Spleen (tissue), 7 donors: ENCODE measurements at regions not wholly inside any gene's neighbourhood (a gene's known extent, or its start where the extent isn't known, plus 50 kb on each side); places are given as distances from the start of the nearest gene placed in this dataset.
A peak's percentile ranks its signal among the peaks of the same experiment; 100 is the strongest.

Experiments
- POLR2A ChIP-seq, 3 donors: fragments of 450-650 bp; IDR thresholded peaks; one replicate each; pipeline ENCODE4 v1.5.1; 2017; ENCODE audit warnings: antibody characterized with exemption in 3 of 3, mild to moderate bottlenecking in 1 of 3
- POLR2AphosphoS5 ChIP-seq, 3 donors: sonication (generic); formaldehyde crosslinking; IDR thresholded peaks; one replicate each; pipeline ENCODE4 v1.5.1; 2017; ENCODE audit warnings: antibody characterized with exemption in 3 of 3
- TF ChIP-seq, protein P1 (sequence below), 11 experiments: fragments of 200-600 bp in 7 of 11; fragments of 450-650 bp in 4 of 11; sonication (generic) in 4 of 11; IDR thresholded peaks in 8 of 11; conservative IDR thresholded peaks in 3 of 11; 1 replicate in 7 of 11; 2 replicates in 4 of 11; pipeline versions ENCODE4 v1.4.0 to v1.8.0; 2016 to 2021; ENCODE audit warnings: antibody characterized with exemption in 11 of 11, inconsistent platforms in 4 of 11, mild to moderate bottlenecking in 1 of 11
- donor health status: DM: no; HTN: no; CAD: no; lungs with moderate emphysema.
- donor health status: DM: no; HTN: no; CAD: no.
- donor health status: DM: no; HTN: no; CAD: no.

DNA sequence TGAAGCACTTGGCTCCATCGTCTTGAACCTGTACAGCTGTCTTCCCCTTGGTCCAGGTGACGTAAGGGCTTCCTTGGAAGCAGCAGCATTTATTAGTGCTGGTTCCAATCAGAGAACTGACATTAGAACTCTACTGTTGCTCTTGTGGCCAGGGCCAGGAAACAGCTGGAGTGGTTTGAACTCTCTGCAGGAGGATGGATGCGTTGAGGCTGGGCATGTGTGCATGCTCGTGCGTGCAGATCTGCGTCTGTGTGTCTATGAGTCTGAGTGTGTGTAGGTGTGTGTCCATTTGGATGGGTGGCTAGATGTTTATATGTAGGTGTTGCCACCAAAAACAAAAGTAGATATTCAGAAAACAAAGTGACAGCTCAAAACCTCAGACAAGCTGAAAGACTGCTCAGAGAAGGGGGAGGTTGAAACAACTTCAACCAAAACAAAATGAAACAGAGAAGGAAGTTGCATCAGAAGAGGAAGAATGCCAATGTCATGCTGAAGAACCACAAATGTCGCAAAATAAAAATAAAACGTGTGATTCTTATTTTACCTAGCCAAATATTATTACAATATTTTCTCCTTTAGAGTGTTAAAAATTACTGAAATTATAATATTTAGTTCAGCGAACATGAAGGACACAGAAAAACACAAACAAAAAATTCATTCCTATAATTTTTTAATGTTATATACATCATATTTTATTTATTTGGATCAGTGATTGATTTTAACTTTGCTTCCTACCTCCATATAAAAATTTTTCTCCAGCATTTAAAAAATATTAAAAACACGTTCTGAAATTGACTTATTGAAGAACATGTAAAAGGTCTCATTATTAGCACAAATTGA is 96.1 kb upstream of the MKLN1 start:
- TF ChIP-seq, protein P1, sequence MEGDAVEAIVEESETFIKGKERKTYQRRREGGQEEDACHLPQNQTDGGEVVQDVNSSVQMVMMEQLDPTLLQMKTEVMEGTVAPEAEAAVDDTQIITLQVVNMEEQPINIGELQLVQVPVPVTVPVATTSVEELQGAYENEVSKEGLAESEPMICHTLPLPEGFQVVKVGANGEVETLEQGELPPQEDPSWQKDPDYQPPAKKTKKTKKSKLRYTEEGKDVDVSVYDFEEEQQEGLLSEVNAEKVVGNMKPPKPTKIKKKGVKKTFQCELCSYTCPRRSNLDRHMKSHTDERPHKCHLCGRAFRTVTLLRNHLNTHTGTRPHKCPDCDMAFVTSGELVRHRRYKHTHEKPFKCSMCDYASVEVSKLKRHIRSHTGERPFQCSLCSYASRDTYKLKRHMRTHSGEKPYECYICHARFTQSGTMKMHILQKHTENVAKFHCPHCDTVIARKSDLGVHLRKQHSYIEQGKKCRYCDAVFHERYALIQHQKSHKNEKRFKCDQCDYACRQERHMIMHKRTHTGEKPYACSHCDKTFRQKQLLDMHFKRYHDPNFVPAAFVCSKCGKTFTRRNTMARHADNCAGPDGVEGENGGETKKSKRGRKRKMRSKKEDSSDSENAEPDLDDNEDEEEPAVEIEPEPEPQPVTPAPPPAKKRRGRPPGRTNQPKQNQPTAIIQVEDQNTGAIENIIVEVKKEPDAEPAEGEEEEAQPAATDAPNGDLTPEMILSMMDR (IDR thresholded peaks at IDR 0.05 in 8 of 11, conservative IDR thresholded peaks at IDR 0.05 in 3 of 11): no peak
- TF ChIP-seq POLR2AphosphoS5 (IDR thresholded peaks at IDR 0.05) (peak in 2 of 3 donors; percentile 49 to 59), POLR2A (IDR thresholded peaks at IDR 0.05) (no peak)
